PC-3 (cell line): ENCODE measurements at regions not wholly inside any gene's neighbourhood (a gene's known extent, or its start where the extent isn't known, plus 50 kb on each side); places are given as distances from the start of the nearest gene placed in this dataset.

Experiments used
- EZH2 ChIP-seq: fragments of 300-600 bp; sonication (generic); IDR thresholded peaks from one replicate; pipeline ENCODE4 v1.6.1; 2017; ENCODE audit warnings: antibody characterized with exemption, mild to moderate bottlenecking, low read length; ENCODE audit not compliant: unreplicated experiment
- TF ChIP-seq, protein P1 (sequence below): fragments of 300-600 bp; sonication (generic); conservative IDR thresholded peaks from 2 replicates; pipeline ENCODE4 v1.5.1; 2017; ENCODE audit warnings: antibody characterized with exemption, low read depth, mild to moderate bottlenecking, low read length

- TF ChIP-seq, protein P1, sequence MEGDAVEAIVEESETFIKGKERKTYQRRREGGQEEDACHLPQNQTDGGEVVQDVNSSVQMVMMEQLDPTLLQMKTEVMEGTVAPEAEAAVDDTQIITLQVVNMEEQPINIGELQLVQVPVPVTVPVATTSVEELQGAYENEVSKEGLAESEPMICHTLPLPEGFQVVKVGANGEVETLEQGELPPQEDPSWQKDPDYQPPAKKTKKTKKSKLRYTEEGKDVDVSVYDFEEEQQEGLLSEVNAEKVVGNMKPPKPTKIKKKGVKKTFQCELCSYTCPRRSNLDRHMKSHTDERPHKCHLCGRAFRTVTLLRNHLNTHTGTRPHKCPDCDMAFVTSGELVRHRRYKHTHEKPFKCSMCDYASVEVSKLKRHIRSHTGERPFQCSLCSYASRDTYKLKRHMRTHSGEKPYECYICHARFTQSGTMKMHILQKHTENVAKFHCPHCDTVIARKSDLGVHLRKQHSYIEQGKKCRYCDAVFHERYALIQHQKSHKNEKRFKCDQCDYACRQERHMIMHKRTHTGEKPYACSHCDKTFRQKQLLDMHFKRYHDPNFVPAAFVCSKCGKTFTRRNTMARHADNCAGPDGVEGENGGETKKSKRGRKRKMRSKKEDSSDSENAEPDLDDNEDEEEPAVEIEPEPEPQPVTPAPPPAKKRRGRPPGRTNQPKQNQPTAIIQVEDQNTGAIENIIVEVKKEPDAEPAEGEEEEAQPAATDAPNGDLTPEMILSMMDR, result no peak
- TF ChIP-seq EZH2, result no peak
Observed at GRCh38 chr12:67742461-67742860, 93.9 kb downstream of the DYRK2 start.
